PC-9 (cell line): ENCODE measurements at regions not wholly inside any gene's neighbourhood (a gene's known extent, or its start where the extent isn't known, plus 50 kb on each side); places are given as distances from the start of the nearest gene placed in this dataset.

ENCODE experiments used
- CTCF ChIP-seq: fragments of 200-600 bp; sonication (generic); conservative IDR thresholded peaks from 2 replicates; pipeline ENCODE4 v1.6.1; 2017; ENCODE audit warnings: mixed run types, antibody characterized with exemption, mild to moderate bottlenecking, moderate library complexity
- EZH2 ChIP-seq: fragments of 200-600 bp; sonication (generic); IDR thresholded peaks from 2 replicates; pipeline ENCODE4 v1.8.0; 2017; ENCODE audit warnings: antibody characterized with exemption, low read depth

- TF ChIP-seq CTCF = no peak
- no peak for TF ChIP-seq EZH2
Measured at GRCh38 chr5:101143526-101143925, 240.4 kb upstream of the ST8SIA4 start.
